A673 (cell line): ENCODE measurements at regions not wholly inside any gene's neighbourhood (a gene's known extent, or its start where the extent isn't known, plus 50 kb on each side); places are given as distances from the start of the nearest gene placed in this dataset.

Source experiments
- EZH2 ChIP-seq: fragments of 200-600 bp; sonication (generic); IDR thresholded peaks from 2 replicates; pipeline ENCODE4 v1.6.1; 2017; ENCODE audit warnings: borderline replicate concordance, low read depth, mild to moderate bottlenecking, mixed read lengths, antibody characterized with exemption, low read length; ENCODE audit not compliant: poor library complexity, severe bottlenecking
- TF ChIP-seq, protein P1 (sequence below): fragments of 300-800, 200-600 bp; sonication (generic); conservative IDR thresholded peaks from 2 replicates; pipeline ENCODE4 v1.5.1; 2017; ENCODE audit warnings: low read depth, mild to moderate bottlenecking, antibody characterized with exemption, low read length, moderate library complexity, mixed read lengths

DNA sequence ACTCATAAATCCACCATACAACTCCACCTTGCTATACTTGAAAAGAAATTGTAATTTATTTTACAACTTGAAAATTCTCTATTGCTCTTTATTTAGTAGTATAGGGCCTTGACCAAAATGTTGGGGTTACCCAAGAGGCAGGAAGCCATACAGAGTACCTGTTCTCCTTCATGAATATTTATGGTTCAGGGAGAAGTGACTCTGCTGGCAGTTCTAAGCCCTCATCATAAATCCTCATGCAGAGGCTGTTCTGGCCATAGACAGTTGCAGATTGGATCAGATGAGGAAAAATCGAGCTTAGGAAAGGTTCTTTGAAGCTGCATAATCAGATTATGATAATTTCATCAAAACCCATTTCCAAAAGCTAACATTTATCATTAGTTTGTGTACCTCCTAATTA lies 449.4 kb upstream of the TENM4 start:
- no peak for TF ChIP-seq EZH2
- TF ChIP-seq, protein P1, sequence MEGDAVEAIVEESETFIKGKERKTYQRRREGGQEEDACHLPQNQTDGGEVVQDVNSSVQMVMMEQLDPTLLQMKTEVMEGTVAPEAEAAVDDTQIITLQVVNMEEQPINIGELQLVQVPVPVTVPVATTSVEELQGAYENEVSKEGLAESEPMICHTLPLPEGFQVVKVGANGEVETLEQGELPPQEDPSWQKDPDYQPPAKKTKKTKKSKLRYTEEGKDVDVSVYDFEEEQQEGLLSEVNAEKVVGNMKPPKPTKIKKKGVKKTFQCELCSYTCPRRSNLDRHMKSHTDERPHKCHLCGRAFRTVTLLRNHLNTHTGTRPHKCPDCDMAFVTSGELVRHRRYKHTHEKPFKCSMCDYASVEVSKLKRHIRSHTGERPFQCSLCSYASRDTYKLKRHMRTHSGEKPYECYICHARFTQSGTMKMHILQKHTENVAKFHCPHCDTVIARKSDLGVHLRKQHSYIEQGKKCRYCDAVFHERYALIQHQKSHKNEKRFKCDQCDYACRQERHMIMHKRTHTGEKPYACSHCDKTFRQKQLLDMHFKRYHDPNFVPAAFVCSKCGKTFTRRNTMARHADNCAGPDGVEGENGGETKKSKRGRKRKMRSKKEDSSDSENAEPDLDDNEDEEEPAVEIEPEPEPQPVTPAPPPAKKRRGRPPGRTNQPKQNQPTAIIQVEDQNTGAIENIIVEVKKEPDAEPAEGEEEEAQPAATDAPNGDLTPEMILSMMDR: no peak
